ENCODE measurements at regions not wholly inside any gene's neighbourhood (a gene's known extent, or its start where the extent isn't known, plus 50 kb on each side); places are given as distances from the start of the nearest gene placed in this dataset.

DNA sequence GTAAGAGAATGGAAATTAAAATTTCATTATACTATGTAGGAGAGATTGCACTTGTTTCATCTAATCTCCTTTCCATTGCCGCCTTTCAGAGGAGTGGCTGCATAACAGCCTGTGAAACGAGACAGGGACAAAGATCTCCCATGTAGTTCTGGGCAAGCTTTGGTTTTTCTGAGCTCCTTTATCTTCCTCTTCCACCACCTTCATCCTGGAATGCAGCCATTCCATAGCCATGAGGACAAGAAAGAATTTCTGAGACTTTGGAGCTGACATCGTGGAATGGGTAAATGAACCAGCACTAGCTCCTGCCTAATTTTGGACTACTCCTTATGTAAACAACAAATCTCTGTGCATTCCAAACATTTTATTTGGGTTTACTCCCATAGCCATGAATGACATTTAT lies 1587.3 kb upstream of the TENM3 start:
- DNase-seq (ENCODE audit: extremely low read depth, low read depth) = no peak
- TF ChIP-seq, protein P1, sequence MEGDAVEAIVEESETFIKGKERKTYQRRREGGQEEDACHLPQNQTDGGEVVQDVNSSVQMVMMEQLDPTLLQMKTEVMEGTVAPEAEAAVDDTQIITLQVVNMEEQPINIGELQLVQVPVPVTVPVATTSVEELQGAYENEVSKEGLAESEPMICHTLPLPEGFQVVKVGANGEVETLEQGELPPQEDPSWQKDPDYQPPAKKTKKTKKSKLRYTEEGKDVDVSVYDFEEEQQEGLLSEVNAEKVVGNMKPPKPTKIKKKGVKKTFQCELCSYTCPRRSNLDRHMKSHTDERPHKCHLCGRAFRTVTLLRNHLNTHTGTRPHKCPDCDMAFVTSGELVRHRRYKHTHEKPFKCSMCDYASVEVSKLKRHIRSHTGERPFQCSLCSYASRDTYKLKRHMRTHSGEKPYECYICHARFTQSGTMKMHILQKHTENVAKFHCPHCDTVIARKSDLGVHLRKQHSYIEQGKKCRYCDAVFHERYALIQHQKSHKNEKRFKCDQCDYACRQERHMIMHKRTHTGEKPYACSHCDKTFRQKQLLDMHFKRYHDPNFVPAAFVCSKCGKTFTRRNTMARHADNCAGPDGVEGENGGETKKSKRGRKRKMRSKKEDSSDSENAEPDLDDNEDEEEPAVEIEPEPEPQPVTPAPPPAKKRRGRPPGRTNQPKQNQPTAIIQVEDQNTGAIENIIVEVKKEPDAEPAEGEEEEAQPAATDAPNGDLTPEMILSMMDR (IDR thresholded peaks at IDR 0.05; ENCODE audit: low read depth, low read length) = no peak

DNA sequence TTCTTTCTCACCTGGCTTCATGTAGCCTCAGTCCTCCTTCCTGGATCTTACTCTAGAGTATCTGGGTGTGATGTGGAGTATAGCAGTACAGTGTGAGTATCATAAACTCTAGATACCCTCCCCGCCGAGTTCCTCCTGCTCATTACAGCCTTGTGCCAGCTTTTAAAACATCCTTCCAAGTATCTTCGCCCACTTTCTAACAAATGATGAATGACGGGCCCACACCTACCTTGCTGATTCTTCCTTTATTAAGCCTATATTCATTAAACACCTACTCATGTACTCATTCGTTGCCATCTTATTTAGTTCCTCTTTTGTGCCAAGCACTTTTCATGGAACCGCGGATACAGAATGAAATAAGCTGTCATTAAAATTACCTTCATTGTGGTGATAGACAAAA lies 1585.3 kb upstream of the TENM3 start:
- DNase-seq (ENCODE audit: extremely low read depth, low read depth) = no peak
- TF ChIP-seq, protein P1 (IDR thresholded peaks at IDR 0.05; ENCODE audit: low read depth, low read length) = no peak

DNA sequence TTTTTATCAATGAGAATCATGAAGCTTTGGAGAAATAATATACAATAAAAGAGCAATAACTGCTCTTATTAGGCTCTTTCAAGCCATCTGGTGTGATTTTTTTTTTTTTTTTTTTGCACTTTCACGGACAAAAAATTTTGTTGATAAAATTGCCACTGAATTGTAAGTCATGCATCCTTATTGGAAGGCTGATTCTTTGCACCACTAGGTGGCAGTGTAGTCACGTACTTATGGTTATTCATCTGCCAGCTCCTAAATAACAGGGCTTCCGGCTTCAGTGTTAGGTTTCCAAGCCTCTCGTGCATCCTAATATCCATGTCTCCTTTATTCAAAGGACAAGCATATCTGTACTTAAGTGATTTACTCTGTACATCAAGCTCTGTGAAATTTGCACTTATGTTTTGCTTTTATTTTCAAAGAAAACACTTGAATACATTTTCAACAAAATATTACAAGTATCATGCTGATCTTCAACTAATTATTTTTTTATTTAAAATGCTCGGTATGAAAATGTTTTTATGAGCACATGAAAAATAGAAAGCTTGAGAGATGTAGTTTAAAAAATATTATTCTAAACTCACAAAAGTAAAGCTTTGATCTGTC lies 1578.3 kb upstream of the TENM3 start:
- DNase-seq (ENCODE audit: extremely low read depth, low read depth) = peak; percentile 65
- TF ChIP-seq, protein P1 (IDR thresholded peaks at IDR 0.05; ENCODE audit: low read depth, low read length) = peak; percentile 72

DNA sequence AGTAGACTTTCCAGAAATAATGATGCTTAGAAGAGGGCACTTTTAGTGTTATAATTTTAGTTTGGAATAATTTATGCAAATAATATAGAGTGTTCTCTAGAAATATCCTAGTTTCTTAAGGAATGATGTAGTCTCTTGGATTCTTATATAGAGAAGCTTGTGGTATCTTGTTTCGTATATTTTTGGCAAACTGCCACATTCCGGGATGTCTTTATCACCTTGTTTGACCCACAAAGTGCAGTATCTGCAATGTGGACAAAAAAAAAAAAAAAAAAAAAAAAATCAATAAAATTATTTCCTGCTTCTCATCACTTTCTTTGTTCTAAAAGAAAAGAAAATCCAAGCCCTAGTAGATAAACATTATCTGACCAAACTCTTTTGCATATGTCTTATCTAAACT lies 1577.7 kb upstream of the TENM3 start:
- no peak for DNase-seq (ENCODE audit: extremely low read depth, low read depth)
- TF ChIP-seq, protein P1 (IDR thresholded peaks at IDR 0.05; ENCODE audit: low read depth, low read length) = no peak

DNA sequence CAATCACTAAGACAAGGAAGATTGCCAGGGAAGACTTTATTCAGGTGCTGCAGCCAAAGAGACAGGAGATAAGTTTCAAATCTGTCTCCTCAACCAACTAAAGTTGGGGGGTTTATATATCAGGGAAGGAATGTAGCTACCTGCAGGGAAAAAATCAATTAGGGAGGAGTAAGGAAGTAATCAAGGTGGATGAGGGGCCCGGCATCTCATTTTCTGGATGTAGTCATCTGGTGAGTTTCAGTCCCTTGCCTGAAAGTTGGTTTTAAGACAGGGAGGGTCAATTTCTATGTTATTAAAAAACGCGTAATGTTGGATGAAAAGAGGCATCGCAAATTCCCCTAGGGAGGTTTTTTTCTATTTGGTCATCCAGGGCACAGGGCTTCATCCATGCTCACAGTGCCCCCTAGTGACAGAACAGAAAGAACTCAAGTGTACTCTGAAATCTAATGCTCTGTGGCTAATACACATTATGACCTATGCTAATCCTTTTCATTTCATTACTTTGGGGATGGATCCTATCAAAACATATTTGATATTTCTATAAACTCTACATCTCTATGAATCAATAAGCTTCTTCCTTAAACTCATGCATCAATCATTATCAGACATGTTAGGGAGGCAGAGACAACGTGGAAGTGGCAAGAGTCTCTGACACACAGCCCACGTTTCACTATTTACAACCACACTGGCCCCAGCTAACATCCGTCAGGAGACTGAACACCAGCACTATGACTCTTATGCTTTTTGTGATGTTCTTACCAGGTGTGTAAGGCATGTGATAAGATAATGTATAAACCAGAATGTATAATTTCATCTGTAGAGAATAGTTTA lies 1577.0 kb upstream of the TENM3 start:
- TF ChIP-seq, protein P1 (IDR thresholded peaks at IDR 0.05; ENCODE audit: low read depth, low read length) = peak; percentile 61
- DNase-seq (ENCODE audit: extremely low read depth, low read depth) = peak; percentile 24

DNA sequence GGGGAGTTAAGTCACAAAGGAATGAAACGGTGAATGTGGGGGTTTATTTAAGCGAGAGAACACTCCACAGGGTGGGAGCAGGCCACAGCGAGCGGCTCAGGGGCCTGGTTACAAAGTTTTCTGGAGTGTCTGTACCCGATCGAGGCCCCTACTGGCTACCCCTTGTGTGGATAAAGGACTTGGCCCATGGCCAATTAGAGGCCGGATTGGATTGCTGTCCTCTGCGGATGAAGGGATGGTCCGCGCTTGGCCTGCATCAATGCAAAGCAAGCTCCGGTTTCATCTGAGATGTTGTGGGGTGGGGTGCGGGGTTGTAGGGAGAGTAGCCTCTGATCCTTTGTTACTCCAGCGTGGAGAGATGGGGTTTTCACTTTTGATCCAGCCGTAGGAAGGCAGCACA lies 1574.5 kb upstream of the TENM3 start:
- TF ChIP-seq, protein P1 (IDR thresholded peaks at IDR 0.05; ENCODE audit: low read depth, low read length) = no peak
- DNase-seq (ENCODE audit: extremely low read depth, low read depth) = no peak

DNA sequence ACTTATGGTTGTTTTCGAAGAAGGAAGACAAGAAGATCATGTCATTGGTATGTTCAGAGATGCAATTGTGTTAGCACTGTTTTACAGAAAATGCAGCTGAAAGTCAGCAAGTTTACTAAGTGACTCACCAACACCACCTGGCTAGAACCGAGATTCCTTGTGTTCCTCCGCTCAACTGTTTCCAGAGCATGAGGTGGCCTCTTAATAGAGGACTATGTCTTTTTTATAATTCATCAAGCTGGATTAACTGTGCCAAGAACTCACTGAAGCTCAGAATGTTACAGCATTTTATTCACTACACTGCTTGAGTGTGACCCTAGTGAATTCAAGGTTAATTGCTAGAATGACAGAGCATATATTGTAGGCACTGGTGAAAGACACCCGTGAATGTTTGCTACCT lies 1573.5 kb upstream of the TENM3 start:
- no peak for DNase-seq (ENCODE audit: extremely low read depth, low read depth)
- TF ChIP-seq, protein P1 (IDR thresholded peaks at IDR 0.05; ENCODE audit: low read depth, low read length) = no peak
